HepG2 (cell line): ENCODE measurements at regions not wholly inside any gene's neighbourhood (a gene's known extent, or its start where the extent isn't known, plus 50 kb on each side); places are given as distances from the start of the nearest gene placed in this dataset.

Source experiments
- ATF1 ChIP-seq: IDR thresholded peaks from 2 replicates; pipeline ENCODE4 v1.6.1; 2016; ENCODE audit warnings: mild to moderate bottlenecking, control low read depth
- CTCF ChIP-seq: sonication (generic); formaldehyde crosslinking; IDR thresholded peaks from 2 replicates; pipeline ENCODE4 v1.5.0; 2020; ENCODE audit warnings: mild to moderate bottlenecking, missing genetic modification reagents, moderate library complexity

GRCh38 chr12:70149665-70150064, 93.6 kb upstream of the CNOT2 start:
- no peak for TF ChIP-seq CTCF (CRISPR knock-in tag)
- TF ChIP-seq ATF1 (CRISPR knock-in tag) = no peak
